ENCODE measurements at regions not wholly inside any gene's neighbourhood (a gene's known extent, or its start where the extent isn't known, plus 50 kb on each side); places are given as distances from the start of the nearest gene placed in this dataset.

DNA sequence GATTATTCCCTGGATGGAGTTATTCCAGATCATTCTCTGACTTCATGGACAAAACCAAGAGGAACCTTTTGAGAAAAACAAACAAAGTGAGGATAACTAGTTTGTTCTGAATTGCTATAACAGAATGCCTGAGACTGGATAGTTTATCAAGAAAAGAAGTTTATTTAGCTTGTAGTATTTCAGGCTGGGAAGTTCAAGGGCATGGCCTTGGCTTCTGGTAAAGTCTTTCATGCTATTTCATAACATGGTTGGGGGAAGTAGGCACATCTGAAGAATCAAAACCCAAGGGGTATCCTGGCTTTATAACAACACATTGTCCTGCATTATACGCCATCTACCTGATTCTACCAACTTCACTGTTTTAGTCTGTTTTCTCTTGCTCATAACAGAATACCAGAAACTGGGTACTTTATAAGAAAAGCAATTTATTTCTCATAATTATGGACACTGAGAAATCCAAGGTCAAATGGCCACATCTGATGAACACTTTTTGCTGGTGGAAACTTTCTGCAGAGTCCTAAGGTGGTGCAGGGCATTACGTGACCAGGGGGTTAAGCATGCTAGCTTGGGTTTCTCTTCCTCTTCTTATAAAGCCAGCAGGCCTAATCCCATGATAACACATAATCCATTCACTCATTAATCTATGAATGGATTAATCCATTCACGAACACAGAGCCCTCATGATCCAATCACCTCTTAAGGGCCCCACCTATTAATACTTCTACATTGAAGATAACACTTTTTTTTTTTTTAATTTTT, 186.1 kb upstream of the PRSS16 start:
- TF ChIP-seq ELF4 (IDR thresholded peaks at IDR 0.05) (no peak), BHLHE40 (IDR thresholded peaks at IDR 0.05; ENCODE audit: borderline replicate concordance) (no peak), TARDBP (IDR thresholded peaks at IDR 0.05) (no peak), LEF1 (IDR thresholded peaks at IDR 0.05; ENCODE audit: borderline replicate concordance) (no peak), FOXK2 (IDR thresholded peaks at IDR 0.05) (no peak), FOXM1 (IDR thresholded peaks at IDR 0.05; ENCODE audit: borderline replicate concordance) (no peak), NFRKB (IDR thresholded peaks at IDR 0.05) (no peak), SP1 (IDR thresholded peaks at IDR 0.05) (no peak)
